Breast epithelium (tissue), 3 donors: ENCODE measurements at regions not wholly inside any gene's neighbourhood (a gene's known extent, or its start where the extent isn't known, plus 50 kb on each side); places are given as distances from the start of the nearest gene placed in this dataset.

Source experiments
- POLR2AphosphoS5 ChIP-seq, 3 donors: sonication (generic); formaldehyde crosslinking; IDR thresholded peaks; one replicate each; pipeline ENCODE4 v1.6.1; 2017; ENCODE audit warnings: antibody characterized with exemption in 3 of 3
- TF ChIP-seq, protein P1 (sequence below), 3 donors: fragments of 450-650 bp; IDR thresholded peaks; one replicate each; pipeline ENCODE4 v1.5.1; 2016 to 2017; ENCODE audit warnings: antibody characterized with exemption in 3 of 3, mild to moderate bottlenecking in 3 of 3, moderate library complexity in 3 of 3

DNA sequence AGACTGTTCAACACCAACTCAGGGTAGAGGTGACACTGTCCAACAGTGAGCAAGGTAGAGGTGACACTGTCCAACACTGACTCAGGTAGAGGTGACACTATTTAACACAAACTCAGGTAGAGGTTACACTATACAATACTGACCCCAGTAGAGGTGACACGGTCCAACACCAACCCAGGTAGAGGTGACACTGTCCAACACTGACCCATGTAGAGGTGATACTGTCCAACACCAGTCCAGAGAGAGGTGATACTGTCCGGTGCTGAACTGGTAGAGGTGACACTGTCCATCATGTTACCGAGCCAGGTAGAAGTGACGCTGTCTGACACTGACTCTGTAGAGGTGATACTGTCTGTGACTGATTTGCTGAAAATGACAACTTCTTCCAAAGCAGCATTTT lies 102.4 kb downstream of the GATA3 start:
- no peak for TF ChIP-seq POLR2AphosphoS5 (IDR thresholded peaks at IDR 0.05)
- TF ChIP-seq, protein P1, sequence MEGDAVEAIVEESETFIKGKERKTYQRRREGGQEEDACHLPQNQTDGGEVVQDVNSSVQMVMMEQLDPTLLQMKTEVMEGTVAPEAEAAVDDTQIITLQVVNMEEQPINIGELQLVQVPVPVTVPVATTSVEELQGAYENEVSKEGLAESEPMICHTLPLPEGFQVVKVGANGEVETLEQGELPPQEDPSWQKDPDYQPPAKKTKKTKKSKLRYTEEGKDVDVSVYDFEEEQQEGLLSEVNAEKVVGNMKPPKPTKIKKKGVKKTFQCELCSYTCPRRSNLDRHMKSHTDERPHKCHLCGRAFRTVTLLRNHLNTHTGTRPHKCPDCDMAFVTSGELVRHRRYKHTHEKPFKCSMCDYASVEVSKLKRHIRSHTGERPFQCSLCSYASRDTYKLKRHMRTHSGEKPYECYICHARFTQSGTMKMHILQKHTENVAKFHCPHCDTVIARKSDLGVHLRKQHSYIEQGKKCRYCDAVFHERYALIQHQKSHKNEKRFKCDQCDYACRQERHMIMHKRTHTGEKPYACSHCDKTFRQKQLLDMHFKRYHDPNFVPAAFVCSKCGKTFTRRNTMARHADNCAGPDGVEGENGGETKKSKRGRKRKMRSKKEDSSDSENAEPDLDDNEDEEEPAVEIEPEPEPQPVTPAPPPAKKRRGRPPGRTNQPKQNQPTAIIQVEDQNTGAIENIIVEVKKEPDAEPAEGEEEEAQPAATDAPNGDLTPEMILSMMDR (IDR thresholded peaks at IDR 0.05): no peak
